PFSK-1 (cell line): ENCODE measurements at regions not wholly inside any gene's neighbourhood (a gene's known extent, or its start where the extent isn't known, plus 50 kb on each side); places are given as distances from the start of the nearest gene placed in this dataset.

ENCODE experiments used
- FOXP2 ChIP-seq: optimal IDR thresholded peaks from 2 replicates; pipeline ENCODE3; 2011; ENCODE audit warnings: borderline replicate concordance, control low read depth, inconsistent platforms; ENCODE audit not compliant: insufficient read depth; ENCODE audit errors: extremely low read length, extremely low read depth
- SIN3A ChIP-seq: IDR thresholded peaks from 2 replicates; pipeline ENCODE4 v1.6.1; 2012; ENCODE audit warnings: mild to moderate bottlenecking, low read length, moderate library complexity, borderline replicate concordance; ENCODE audit not compliant: insufficient read depth

DNA sequence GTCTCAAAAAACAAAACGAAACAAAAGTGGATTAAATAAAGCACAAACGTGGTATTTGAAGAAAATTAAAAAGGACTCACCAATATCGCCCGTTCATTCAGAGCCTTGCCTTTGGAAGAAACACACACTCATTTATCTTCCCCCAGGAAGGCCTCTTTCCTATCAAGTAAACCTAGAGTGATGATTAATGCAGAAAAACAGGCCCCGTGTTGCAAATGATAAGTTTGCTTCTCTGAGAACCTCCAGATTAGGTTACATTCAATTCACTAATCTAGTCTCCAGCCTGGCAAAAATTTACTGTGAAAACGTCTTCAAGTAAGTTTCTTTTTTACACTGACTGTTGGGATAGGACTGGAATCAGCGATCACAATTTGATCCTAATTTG, 78.0 kb upstream of the C1GALT1 start:
- TF ChIP-seq FOXP2 = no peak
- no peak for TF ChIP-seq SIN3A
